Vagina (tissue), 2 donors: ENCODE measurements at regions not wholly inside any gene's neighbourhood (a gene's known extent, or its start where the extent isn't known, plus 50 kb on each side); places are given as distances from the start of the nearest gene placed in this dataset.

Experiments
- DNase-seq, 2 donors: peaks; one replicate each; pipeline ENCODE4 v3.0.0-alpha.2; 2017; ENCODE audit errors: extremely low spot score in 2 of 2
- H3K27ac ChIP-seq: fragments of 200-600 bp; sonication (generic); one replicate; pipeline ENCODE4 v1.5.1; 2019
- H3K27me3 ChIP-seq: fragments of 200-600 bp; sonication (generic); one replicate; pipeline ENCODE4 v1.5.1; 2019
- H3K36me3 ChIP-seq, 2 donors: fragments of 200-600 bp; sonication (generic); one replicate each; pipeline ENCODE4 v1.5.1; 2017 to 2019
- H3K4me1 ChIP-seq: fragments of 200-600 bp; sonication (generic); one replicate; pipeline ENCODE4 v1.5.1; 2019
- H3K4me3 ChIP-seq, 2 donors: fragments of 200-600 bp; sonication (generic); 1 replicate in 1 of 2; 2 replicates in 1 of 2; pipeline ENCODE4 v1.5.1; 2016 to 2019
- H3K9me3 ChIP-seq: fragments of 200-600 bp; sonication (generic); one replicate; pipeline ENCODE4 v1.5.1; 2019
- POLR2A ChIP-seq, 2 donors: fragments of 450-650 bp; IDR thresholded peaks; one replicate each; pipeline ENCODE4 v1.6.1; 2017; ENCODE audit warnings: antibody characterized with exemption in 2 of 2, mild to moderate bottlenecking in 2 of 2, moderate library complexity in 2 of 2
- POLR2AphosphoS5 ChIP-seq, 2 donors: sonication (generic); formaldehyde crosslinking; IDR thresholded peaks; one replicate each; pipeline ENCODE4 v1.9.0; 2017; ENCODE audit warnings: antibody characterized with exemption in 2 of 2, mild to moderate bottlenecking in 2 of 2, low read depth in 1 of 2; ENCODE audit not compliant: insufficient read depth in 1 of 2
- intact Hi-C: fragments of 100-400 bp; cut with DNase I; formaldehyde crosslinking; loops from one replicate; pipeline ENCODE4 v1.15.1; 2023
- TF ChIP-seq, protein P1 (sequence below), 3 experiments: fragments of 450-650 bp in 2 of 3; fragments of 200-600 bp in 1 of 3; sonication (generic) in 1 of 3; IDR thresholded peaks; one replicate each; pipeline ENCODE4 v1.5.1; 2017 to 2019; ENCODE audit warnings: antibody characterized with exemption in 3 of 3, mild to moderate bottlenecking in 2 of 3, moderate library complexity in 2 of 3

DNA sequence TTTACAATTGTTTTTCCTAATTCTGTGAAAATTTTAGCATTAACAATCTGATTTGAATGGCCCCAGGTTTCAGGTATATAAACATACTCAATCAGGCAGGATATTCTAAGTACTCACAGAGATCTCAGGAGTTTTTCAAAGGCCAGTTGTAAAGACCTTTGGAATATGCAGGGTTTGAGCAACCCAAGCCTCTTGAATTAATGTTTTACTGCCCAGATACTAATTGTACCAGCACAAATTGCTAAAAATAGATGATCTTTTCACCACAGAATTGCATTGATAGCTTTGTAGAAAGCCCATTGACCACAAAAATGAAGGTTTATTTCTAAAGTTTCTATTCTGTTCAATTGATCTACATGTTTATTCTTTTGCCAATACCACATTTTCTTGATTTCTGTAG lies 186.5 kb downstream of the OSTF1 start:
- no peaks in the 10 kb centered on the region for H3K9me3 ChIP-seq
- H3K27me3 ChIP-seq: no peaks in the 10 kb centered on the region
- TF ChIP-seq POLR2AphosphoS5 (IDR thresholded peaks at IDR 0.05; ENCODE audit: insufficient read depth in 1 of 2, low read depth in 1 of 2) (no peak), POLR2A (IDR thresholded peaks at IDR 0.05) (no peak)
- TF ChIP-seq, protein P1, sequence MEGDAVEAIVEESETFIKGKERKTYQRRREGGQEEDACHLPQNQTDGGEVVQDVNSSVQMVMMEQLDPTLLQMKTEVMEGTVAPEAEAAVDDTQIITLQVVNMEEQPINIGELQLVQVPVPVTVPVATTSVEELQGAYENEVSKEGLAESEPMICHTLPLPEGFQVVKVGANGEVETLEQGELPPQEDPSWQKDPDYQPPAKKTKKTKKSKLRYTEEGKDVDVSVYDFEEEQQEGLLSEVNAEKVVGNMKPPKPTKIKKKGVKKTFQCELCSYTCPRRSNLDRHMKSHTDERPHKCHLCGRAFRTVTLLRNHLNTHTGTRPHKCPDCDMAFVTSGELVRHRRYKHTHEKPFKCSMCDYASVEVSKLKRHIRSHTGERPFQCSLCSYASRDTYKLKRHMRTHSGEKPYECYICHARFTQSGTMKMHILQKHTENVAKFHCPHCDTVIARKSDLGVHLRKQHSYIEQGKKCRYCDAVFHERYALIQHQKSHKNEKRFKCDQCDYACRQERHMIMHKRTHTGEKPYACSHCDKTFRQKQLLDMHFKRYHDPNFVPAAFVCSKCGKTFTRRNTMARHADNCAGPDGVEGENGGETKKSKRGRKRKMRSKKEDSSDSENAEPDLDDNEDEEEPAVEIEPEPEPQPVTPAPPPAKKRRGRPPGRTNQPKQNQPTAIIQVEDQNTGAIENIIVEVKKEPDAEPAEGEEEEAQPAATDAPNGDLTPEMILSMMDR (IDR thresholded peaks at IDR 0.05): no peak
- no peak for DNase-seq
- H3K4me3 ChIP-seq: no peak overlapping the region
- no peaks in the 10 kb centered on the region for H3K36me3 ChIP-seq
- H3K4me1 ChIP-seq: no peaks in the 10 kb centered on the region
- H3K27ac ChIP-seq: no peak overlapping the region
- intact Hi-C loops: no loop called here

DNA sequence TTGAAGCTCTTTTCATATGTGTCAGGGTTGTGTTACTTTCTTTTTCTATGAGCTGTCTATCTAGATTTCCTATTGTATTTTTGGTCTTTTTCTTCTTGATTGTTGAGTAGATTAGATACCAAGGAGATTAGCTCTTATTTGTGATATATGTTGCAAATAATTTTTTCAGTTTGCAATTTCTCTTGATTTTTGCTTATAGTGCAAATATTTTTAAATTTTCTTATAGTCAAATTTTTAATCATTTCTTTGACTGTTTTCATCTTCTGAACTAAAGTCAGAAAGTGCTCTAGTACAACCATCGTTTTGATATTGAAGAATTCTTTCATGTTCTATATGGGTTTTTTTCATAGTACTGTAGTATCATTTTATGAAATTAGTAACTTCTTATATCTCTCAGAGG lies 193.7 kb downstream of the OSTF1 start:
- Histone ChIP-seq H3K27me3 (no peaks in the 10 kb centered on the region), H3K27ac (no peak overlapping the region), H3K36me3 (no peaks in the 10 kb centered on the region), H3K9me3 (no peaks in the 10 kb centered on the region), H3K4me1 (no peaks in the 10 kb centered on the region), H3K4me3 (no peak overlapping the region)
- no peak for TF ChIP-seq POLR2AphosphoS5 (IDR thresholded peaks at IDR 0.05; ENCODE audit: insufficient read depth in 1 of 2, low read depth in 1 of 2)
- no peak for TF ChIP-seq POLR2A (IDR thresholded peaks at IDR 0.05)
- TF ChIP-seq, protein P1 (IDR thresholded peaks at IDR 0.05): no peak
- no peak for DNase-seq
- intact Hi-C loops: no loop called here

DNA sequence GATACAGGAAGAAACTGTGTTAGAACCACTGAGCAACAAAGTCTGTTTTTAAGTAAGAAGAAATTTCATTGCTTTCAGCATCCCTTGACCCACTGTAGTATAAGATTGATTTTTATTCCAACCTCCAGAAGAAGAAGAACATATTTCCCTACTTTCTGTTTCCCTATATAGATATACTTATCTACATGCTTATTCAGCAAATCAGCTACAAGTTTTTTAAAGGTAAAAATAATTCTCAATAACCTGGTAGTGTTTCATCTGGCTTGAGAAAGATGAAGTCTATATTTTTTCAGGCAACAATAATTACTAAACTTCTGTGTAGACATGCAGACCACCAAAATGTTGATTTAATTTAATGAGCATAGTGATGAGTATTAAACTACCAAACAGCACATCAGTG lies 201.0 kb downstream of the OSTF1 start:
- Histone ChIP-seq H3K4me1 (no peaks in the 10 kb centered on the region), H3K27ac (no peak overlapping the region), H3K9me3 (no peaks in the 10 kb centered on the region), H3K27me3 (no peaks in the 10 kb centered on the region), H3K4me3 (no peak overlapping the region), H3K36me3 (no peaks in the 10 kb centered on the region)
- no peak for TF ChIP-seq POLR2A (IDR thresholded peaks at IDR 0.05)
- TF ChIP-seq, protein P1 (IDR thresholded peaks at IDR 0.05): no peak
- TF ChIP-seq POLR2AphosphoS5 (IDR thresholded peaks at IDR 0.05; ENCODE audit: insufficient read depth in 1 of 2, low read depth in 1 of 2): no peak
- intact Hi-C loops: no loop called here
- DNase-seq: no peak

DNA sequence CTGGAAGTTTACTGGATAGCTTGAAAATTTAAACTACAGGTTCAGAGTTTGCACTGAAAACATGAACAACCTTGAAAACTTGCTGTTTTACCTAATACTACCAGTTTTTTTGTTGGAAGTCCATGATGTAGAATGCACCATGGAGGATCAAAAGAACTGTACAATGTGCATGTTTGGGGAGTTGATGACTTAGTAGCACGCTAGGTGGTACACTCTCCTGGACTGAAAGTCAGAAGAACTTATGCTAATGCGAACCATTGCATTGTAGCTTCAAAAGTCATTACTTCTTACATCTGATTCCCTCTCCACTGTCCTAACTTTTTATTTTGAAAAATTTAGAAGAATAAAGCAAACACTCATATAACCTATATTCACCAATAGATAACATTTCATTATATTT lies 211.0 kb downstream of the OSTF1 start:
- no peak for DNase-seq
- Histone ChIP-seq H3K4me1 (no peaks in the 10 kb centered on the region), H3K9me3 (no peaks in the 10 kb centered on the region), H3K27ac (no peak overlapping the region), H3K36me3 (no peaks in the 10 kb centered on the region), H3K4me3 (no peak overlapping the region), H3K27me3 (no peaks in the 10 kb centered on the region)
- intact Hi-C loops: no loop called here
- no peak for TF ChIP-seq POLR2AphosphoS5 (IDR thresholded peaks at IDR 0.05; ENCODE audit: insufficient read depth in 1 of 2, low read depth in 1 of 2)
- no peak for TF ChIP-seq POLR2A (IDR thresholded peaks at IDR 0.05)
- TF ChIP-seq, protein P1 (IDR thresholded peaks at IDR 0.05): no peak

DNA sequence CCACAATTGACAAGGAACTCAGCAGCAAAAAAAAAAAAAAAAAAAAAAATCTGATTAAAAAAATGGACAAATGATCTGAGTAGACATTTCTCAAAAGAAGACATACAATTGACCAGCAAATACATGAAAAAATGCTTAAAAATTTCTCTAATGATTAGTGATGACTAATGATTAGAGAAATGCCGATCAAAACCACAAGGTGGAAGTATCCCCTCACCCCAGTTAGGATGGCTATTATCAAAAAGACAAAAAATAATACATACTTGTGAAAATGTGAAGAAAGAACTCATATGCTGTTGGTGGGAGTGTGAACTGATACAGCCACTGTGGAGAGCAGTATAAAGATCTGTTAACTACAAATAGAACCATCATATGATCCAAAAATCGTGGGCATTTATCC lies 245.3 kb downstream of the OSTF1 start:
- Histone ChIP-seq H3K4me1 (no peaks in the 10 kb centered on the region), H3K27me3 (no peaks in the 10 kb centered on the region), H3K36me3 (no peaks in the 10 kb centered on the region), H3K4me3 (no peak overlapping the region), H3K9me3 (no peaks in the 10 kb centered on the region), H3K27ac (no peak overlapping the region)
- TF ChIP-seq POLR2AphosphoS5 (IDR thresholded peaks at IDR 0.05; ENCODE audit: insufficient read depth in 1 of 2, low read depth in 1 of 2): no peak
- TF ChIP-seq, protein P1 (IDR thresholded peaks at IDR 0.05): peak in 1 of 3 experiments; percentile 37
- no peak for DNase-seq
- intact Hi-C loops: no loop called here
